ENCODE measurements at regions not wholly inside any gene's neighbourhood (a gene's known extent, or its start where the extent isn't known, plus 50 kb on each side); places are given as distances from the start of the nearest gene placed in this dataset.
"Not testable (repeated sequence)": the region's sequence is repeated elsewhere in the genome, so short reads cannot be mapped to it uniquely, and the experiment has no call there.

DNA sequence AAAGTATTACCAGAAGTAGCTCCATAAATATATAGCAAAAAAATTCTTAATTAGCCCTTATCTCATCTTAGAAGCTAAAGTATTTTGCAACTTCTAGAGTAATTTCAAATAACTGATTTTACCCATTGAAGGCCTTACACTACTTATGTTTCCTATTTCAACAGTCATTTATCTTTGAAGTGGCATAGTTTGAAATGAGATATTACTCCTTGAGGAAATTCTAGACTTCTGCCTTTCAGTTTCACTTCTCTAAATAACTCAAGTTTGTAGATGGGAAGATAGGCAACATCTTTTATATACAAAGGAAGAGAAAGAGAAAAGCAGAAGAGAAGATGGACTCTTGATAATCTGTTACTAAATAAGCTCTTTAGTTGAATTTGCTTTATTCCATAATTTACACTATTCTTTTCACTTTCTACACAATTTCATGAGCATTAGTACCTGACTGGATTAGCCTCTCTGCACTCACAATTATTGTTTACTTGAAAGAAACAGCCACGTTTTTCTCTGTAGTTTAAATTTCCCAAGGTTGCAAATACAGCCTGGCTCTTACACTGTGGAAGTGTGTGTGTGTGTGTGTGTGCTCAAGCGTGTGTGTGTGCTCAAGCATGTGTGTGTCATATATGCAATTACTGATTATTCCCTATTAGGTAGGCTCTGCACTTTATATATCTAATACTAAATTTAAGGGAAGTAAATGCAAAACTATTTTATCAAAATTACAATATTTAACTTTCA is 60.6 kb upstream of the EMB start:
- peak in 1 of 2 donors; percentile 2 for DNase-seq

DNA sequence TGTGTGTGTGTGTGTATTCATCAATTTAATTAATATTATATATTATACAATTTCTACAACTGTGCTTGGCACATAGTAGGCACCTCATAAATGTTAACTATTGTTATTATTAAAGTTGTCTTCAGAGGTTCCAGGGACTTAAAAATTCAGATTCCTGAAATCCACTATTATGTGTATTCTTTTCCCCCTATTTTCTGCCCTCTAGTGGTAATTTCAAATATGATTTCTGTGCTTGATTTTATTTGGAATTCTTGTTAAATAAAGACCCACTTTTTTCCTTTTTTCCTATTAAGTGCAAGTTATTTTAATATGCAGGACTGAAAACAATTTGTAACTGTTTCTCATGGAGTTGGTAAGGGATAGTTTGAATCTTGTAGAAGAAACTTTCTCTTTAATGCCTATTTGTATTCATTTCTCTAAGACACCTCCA is 72.0 kb upstream of the EMB start:
- DNase-seq, result not testable (repeated sequence)

DNA sequence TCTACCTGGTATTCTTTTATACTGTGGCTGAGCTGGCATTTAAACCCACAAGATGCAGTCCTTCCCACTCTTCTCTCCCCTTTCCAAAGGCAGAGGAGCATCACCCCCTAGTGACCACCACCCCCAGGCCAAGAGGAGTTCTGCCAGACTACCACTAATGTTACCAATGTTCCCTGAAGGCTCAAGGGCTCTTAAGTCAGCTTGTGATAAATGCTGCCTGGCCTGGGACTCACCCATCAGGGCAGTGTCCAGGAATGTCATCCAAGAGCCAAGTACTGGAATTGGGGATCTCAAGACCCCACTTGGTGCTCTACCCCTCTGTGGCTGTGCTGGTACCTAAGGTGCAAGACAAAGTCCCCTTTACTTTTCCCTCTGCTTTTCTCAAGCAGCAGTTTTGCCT is 80.0 kb upstream of the EMB start:
- not testable (repeated sequence) for DNase-seq

DNA sequence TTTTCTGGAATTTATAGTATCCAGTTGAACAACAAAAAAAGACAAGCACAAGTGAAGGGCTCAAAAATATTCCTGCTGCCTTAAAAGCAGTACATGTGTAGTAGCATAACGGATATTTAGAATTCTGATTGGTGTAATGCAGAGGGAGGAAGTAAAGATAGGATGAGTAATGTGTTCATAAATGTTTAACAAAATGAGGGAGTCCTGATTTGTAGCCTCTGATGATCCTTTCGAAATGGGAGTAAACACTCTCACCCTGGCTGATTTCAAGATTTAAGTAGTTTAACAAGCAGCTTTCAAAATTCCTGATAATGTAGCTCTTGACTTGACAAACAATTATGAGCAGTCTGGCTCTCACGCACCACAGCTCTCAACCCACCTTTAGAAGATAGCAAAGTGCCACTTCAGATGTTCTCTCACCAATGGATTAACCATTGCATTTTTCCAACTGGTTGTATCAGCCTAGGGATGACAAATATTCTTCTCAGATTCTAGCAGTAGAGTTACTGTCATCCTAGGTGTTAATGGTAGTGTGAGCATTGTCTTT is 86.5 kb upstream of the EMB start:
- not testable (repeated sequence) for DNase-seq

DNA sequence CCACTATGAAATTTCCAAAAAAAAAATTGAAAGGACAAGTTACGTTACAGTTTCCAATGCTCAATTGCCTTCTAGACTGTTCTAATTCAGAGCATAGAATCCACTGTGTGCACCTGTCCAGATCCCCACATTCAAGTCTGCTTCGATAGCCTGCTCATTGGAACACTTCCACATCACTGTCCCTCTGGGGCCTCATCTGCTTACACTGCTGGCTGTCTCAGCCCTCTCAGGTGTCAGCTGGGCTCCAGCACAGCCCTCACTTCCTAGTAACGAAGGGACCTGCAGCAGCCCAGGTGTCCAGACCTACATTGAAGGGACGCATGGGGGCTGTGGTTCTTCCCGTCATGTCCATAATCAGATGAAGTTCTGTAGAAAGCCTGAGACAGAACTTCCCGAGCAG is 94.3 kb upstream of the EMB start:
- no peak for DNase-seq

DNA sequence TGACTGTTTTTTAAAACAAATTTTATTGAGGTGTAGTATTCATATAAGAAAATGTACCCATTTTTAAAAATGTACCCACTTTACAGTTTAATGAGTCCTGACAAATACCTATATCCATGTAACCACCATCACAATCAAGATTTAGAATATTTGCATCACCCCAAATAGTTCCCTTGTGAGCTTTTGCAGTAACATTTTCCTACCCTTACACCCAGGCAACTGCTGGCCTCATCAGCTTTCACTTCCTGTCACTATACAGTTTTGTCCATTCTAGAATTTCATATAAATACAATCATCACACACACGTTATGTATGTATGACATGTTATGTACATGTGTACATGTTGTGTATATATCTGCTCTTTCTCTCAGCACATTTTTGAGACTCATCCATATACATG is 96.4 kb upstream of the EMB start:
- not testable (repeated sequence) for DNase-seq

DNA sequence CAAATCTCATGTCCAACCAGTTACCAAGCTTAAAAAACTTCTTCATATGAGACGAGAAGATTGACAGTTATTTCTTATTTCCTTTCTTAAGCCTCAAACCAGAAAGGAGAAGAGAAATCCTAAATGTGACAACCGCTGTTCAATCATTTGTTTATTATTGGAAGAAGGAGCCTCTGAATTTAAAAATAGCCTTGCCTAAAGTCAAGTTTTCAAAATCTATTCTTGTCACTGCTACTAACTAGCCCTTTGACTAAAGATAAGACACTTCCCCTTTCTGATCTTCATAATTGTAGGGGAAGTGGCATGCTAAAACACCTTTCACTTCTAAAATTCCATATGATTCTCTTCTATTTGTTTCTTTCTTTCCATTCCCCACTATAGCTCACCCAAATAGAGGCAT is 106.2 kb upstream of the EMB start:
- no peak for DNase-seq

DNA sequence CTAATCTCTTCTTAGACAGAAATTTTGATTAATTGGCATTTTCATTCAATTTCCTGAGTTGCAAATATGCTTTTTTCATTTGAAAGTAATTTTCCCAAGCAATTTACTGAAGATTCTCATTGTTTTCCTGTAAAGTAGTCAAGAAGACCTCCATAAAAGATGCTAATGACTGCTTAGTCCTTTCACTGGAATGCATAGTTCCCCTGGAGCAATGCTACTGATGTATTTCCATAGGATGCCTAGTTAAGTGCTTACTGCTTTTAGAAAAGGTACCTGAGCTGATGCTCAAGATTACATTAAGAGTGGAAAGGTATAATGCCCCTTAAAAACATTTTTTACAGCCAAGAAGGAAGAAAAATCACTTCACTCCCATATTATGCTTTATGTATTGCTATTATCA is 109.2 kb upstream of the EMB start:
- no peak for DNase-seq

DNA sequence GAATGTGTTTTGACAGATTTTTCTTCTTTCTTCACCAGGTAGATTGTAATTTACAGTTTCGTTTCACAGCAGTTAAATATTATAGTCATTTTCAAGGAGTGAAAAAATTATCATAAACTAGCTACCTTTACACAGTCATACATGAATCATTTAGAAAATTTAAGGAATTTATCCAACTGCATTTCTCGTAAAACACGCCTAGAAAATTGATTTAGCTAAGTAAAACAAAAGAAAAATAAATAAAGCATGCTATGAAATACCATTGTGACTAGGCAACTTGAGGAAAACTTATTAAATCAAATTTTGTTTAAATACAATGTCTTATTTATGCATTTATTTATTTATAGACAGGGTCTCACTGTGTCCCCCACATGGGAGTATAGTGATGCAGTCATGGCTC is 109.9 kb upstream of the EMB start:
- DNase-seq, result no peak

DNA sequence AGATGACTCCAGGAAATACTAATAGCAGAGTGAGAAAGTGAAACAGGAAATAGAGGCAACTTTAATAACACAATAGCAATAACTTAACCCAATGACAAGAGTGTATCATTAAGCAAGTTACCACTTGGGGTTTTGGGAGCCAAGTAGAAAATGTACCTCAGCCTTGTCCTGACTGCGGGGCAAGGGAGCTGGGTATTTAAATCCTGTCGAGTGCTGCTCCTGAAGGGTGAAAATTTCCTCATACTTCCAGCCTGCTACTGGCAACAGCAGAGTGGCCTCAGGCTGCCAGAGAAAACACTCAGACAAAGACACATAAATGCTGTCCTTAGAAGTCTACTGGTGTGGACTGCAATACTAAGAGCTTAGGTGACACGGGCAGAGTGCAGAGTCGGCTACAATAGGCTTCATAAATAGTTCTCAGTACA is 112.5 kb upstream of the EMB start:
- DNase-seq, result no peak

DNA sequence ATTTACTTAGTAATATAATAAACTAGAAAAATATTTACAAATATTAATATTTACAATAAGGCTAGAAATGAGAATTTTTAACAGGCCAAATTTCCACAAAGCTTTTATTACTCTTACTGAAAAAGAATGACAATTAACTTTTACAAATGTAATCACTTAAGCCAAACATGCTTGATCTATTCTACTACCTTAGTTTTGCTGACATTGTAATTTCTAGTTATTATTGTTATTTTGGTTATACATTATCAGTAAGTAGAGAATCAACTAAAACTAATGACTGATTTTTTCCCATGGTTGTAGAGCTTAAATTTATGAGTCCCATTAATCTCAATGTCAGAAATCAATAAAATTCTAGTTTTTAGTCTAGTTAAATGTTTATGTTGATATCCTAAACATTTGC is 107.8 kb upstream of the PARP8 start:
- not testable (repeated sequence) for DNase-seq

DNA sequence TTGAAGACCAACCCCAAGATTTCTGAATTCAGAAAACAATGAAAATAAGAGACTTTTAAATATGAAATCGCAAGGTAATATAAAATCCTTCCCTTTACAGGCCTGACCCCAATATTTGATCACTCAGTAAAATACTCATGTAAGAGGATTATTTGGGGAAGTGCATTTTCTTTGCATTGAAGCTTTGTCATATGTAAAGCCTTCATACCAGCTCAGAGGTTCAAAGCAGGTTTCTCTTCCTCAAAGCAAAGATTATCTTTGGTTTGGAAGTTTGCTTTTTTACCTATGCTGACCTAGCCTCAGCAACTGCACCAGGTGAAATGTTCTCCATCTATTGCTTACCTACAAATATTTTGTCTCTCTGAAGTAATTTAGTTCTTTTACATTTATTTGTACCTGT is 106.5 kb upstream of the PARP8 start:
- no peak for DNase-seq

DNA sequence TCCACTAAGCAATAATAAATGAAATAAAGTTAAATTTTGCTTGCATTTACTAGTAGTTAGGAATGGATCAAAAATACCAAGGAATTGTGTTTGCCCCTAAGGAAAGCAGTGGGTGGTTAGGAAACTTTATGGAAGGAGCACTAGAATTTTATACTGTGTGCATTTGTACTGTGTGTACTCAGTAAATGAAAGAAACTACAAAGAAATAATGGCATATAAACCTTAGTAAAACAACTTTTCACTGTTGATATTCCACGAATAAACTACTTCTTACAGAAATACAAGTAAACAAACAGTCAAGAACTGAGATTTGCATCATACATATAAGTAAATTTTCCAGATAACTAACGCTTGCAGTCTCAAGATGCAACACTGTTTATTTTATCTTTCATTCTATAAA is 103.7 kb upstream of the PARP8 start:
- no peak for DNase-seq

DNA sequence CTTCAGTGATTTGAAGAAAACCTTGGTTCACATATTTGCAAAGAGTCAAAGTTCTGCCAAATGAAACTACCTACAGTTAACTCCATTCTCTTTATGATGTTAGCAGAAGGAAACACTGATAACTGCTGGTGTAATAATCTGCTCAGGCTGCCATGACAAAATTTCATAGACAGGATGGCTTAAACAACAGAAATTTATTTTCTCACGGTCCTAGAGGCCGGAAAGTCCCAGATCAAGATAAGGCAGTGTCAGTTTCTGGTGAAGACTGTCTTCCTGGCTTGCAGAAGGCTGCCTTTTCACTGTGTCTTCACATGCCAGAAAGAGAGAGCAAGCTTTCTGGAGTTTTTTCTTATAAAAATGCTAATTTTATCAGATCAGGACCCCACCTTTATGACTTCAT is 102.4 kb upstream of the PARP8 start:
- peak; percentile 14 to 17 for DNase-seq

DNA sequence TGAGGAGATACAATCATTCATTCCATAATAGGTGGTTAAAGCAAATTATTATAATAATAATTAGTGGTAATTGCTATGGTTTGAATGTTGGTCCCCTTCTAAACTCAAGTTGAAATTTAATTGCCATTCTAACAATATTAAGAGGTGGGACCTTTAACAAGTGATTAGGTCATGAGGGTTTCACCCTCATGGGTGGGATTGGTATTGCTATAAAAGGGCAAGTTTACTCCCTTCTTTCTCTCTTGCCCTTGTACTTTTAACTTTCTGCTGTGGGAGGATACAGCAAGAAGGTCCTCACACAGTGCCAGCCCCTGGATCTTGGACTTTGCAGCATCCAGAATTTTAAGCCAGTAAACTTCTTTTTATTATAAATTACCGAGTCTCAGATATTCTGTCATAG is 101.9 kb upstream of the PARP8 start:
- DNase-seq, result no peak

DNA sequence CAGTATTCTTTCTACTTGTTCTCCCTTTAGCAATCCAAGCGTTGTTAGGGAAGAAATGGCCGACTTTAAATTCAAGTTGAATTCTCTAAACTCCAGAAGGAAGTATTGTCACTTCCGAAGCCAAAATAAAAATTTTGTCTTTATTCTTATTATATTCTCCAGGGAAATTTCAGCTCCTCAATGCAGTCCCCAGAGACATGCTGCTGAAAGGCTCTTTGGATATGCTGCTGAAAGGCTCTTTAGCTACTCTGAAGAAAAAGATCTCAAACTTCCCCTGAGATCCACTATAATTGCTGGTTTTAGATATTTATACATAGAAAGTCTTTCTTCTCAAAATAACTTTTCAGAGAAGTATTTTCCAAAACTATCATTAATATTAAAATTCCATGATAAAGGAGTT is 92.3 kb upstream of the PARP8 start:
- DNase-seq, result no peak

DNA sequence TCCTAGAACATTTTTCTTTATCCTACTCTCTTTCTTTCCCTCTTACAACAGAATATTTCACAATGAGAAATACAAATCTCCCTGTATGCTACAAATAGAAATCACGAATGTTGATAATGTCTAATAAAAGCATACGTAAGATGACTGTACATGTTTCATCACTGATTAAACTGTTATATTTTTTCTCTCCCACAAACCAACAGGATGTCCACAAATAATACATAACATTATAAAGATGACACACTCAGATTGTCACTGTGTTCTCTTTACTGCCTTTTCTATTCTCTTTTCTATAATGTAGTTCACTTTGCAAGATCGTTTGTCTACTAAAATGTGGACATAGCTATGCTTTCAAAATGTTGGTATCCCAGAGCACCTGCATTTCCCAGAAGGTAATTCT is 90.7 kb upstream of the PARP8 start:
- no peak for DNase-seq

DNA sequence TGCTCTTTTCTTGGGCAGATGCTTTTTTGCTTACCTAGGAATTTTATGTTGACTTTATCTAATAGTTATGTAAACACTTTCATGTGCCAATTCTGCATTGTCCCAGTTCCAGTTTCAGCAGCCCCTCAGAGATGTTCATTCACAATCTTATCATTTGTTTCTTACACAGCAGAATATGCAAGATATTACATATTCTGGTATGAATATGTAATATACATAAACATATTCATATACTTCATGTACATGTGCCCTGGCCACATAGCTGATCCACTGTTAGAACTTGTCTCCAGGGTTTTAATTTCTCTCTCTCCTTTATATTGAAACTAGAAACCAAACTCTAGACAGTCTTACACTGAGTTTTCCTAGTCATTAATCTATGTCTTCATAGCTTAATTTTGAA is 90.2 kb upstream of the PARP8 start:
- DNase-seq, result no peak

DNA sequence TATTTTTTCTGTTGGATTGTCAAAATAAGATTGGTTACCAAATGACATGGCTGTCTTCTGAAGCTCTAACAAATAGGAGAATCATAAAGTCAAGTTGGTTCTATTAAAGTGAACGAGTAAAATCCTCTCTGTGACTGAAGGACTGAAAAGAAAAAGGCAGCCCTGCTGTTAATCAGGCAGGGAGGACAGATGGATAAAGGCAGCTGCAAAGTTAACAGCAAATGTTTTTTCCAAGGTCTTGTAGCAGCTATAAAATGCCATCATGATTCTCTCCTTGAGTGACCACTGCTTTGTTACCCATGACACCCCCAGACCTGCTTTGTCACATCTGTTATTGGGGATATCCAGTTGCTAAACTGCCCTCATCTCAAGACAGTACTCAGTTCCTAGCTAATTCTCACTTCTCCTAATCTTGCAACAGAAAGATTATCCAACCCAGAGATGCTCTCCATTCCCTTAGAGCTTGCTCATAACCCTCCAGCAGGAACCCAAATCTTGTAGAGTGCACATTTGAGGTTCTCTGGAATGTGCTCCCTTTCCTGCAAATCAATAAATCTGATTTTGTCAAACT is 89.7 kb upstream of the PARP8 start:
- no peak for DNase-seq

DNA sequence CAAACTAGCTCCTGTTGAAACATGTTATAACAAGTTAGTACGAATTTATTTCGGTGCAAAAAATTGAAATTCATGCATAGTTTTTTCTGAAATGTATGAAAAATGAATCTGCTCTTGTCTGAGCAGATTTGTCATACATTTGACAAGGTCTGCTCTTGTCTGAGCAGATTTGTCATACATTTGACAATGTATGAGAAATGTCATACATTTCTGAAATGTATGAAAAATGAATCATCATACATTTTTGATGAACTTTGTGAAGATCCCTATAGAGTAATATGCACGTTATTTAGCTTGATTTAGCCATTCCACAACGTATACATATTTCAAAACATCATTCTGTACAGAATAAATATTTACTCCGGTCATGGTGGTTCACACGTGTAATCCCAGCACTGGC is 85.9 kb upstream of the PARP8 start:
- DNase-seq, result no peak

DNA sequence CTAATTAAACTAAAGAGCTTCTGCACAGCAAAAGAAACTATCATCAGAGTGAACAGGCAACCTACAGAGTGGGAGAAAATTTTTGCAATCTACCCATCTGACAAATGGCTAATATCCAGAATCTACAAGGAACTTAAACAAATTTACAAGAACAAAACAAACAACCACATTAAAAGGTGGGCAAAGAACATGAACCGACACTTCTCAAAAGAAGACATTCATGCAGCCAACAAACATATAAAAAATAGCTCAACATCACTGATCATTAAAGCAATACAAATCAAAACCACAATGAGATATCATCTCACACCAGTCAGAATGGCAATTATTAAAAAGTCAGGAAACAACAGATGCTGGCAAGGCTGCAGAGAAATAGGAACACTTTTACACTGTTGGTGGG is 84.6 kb upstream of the PARP8 start:
- DNase-seq, result not testable (repeated sequence)

DNA sequence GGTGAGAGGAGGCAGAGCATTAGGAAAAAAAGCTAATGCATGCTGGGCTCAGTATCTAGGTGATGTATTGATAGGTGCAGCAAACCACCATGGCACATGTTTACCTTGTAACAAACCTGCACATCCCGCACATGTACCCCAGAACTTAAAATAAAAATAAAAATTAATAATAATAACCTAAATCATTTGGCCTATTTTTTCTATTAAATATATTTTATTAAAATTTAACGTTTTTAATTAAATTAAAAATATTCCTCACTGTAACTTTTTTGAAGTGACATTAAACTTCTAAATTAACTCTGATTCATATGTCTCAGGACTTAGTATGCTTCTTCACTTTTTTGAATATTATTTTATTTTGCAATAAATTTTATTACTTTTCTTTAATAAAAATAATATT is 83.7 kb upstream of the PARP8 start:
- DNase-seq, result no peak

DNA sequence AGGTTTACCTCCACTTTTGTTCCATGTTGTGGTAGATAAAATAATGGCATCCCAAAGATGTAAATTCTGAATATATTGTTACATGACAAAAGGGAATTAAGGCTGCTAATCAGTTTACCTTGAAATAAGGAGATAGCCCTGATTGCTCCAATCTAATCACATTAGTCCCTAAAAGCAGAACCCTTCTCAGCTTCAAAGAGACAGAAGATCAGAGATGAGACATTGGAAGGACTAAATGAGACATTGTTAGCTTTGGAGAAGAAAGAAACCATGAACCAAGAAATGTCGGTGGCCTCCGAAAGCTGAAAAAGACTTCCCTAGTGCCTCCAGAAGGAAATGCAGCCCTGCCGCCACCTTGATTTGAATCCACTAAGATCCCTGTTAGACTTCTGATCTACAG is 82.8 kb upstream of the PARP8 start:
- no peak for DNase-seq

DNA sequence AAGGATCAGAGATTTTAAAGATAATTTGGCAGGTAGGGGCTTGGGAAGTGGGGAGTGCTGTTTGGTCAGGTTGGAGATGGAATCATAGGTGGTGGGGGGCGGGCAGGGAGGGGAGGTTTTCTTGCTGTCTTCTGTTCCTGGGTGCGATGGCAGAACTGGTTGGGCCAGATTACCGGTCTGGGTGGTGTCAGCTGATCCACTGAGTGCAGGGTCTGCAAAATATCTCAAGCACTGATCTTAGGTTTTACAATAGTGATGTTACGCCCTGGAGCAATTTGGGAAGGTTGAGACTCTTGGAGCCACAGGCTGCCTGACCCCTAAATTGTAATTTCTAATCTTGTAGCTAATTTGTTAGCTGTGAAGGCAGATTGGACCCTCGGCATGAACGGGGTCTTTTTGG is 78.0 kb upstream of the PARP8 start:
- not testable (repeated sequence) for DNase-seq
